Transverse colon (tissue), 4 donors: ENCODE measurements at regions not wholly inside any gene's neighbourhood (a gene's known extent, or its start where the extent isn't known, plus 50 kb on each side); places are given as distances from the start of the nearest gene placed in this dataset.
"Not testable (repeated sequence)": the region's sequence is repeated elsewhere in the genome, so short reads cannot be mapped to it uniquely, and the experiment has no call there.

Experiments
- DNase-seq: peaks from one replicate; pipeline ENCODE4 v3.0.0-alpha.2; 2019
- H3K27ac ChIP-seq, 4 donors: fragments of 200-600 bp; sonication (generic); 2 replicates each; pipeline ENCODE4 v1.5.1; 2016 to 2018; ENCODE audit warnings: inconsistent platforms in 4 of 4
- H3K27me3 ChIP-seq: fragments of 200-600 bp; sonication (generic); 2 replicates; pipeline ENCODE4 v1.5.1; 2017; ENCODE audit warnings: inconsistent platforms
- H3K36me3 ChIP-seq, 4 donors: fragments of 200-600 bp; sonication (generic); 2 replicates each; pipeline ENCODE4 v1.5.1; 2017 to 2019; ENCODE audit warnings: inconsistent platforms in 4 of 4
- H3K4me1 ChIP-seq, 4 donors: fragments of 200-600 bp; sonication (generic); 2 replicates each; pipeline ENCODE4 v1.5.1; 2017 to 2020; ENCODE audit warnings: inconsistent platforms in 4 of 4
- H3K4me3 ChIP-seq, 4 donors: fragments of 200-600 bp; sonication (generic); 1 replicate in 1 of 4; 2 replicates in 3 of 4; pipeline versions ENCODE4 v1.5.1 to v1.6.1; 2017 to 2019; ENCODE audit warnings: inconsistent platforms in 4 of 4
- H3K9me3 ChIP-seq, 2 donors: fragments of 200-600 bp; sonication (generic); 2 replicates each; pipeline ENCODE4 v1.5.1; 2017 to 2019; ENCODE audit warnings: inconsistent platforms in 2 of 2
- EP300 ChIP-seq: sonication (generic); formaldehyde crosslinking; IDR thresholded peaks from one replicate; pipeline ENCODE4 v1.6.1; 2017; ENCODE audit warnings: antibody characterized with exemption, low read depth
- POLR2A ChIP-seq: fragments of 450-650 bp; IDR thresholded peaks from one replicate; pipeline ENCODE4 v1.6.1; 2016; ENCODE audit warnings: antibody characterized with exemption, mild to moderate bottlenecking, moderate library complexity
- POLR2AphosphoS5 ChIP-seq, 3 donors: sonication (generic); formaldehyde crosslinking; IDR thresholded peaks; one replicate each; pipeline ENCODE4 v1.6.1; 2016; ENCODE audit warnings: antibody characterized with exemption in 3 of 3
- WGBS, 2 donors: methylation state at CpG; one replicate each; pipeline ENCODE4 v1.1.5; 2018; ENCODE audit warnings: low coverage in 1 of 2; 5-methylcytosine and 5-hydroxymethylcytosine counted together
- in situ Hi-C, 4 donors: fragments of 200-750 bp; cut with MboI; loops; one replicate each; pipeline versions ENCODE4 v1.15.0 to v1.15.1; 2017; ENCODE audit warnings: low sequenced_read_pairs in 3 of 4, low pct_ligation_motif_present in 1 of 4, low pct_unique_long_range_greater_than_20kb in 1 of 4
- intact Hi-C: fragments of 100-400 bp; cut with DNase I; formaldehyde crosslinking; loops from one replicate; pipeline ENCODE4 v1.15.1; 2023; ENCODE audit warnings: low total_unique reads
- TF ChIP-seq, protein P1 (sequence below), 5 experiments: fragments of 200-600 bp in 3 of 5; fragments of 450-650 bp in 2 of 5; sonication (generic) in 3 of 5; IDR thresholded peaks; 1 replicate in 2 of 5; 2 replicates in 3 of 5; pipeline ENCODE4 v1.5.1; 2016 to 2017; ENCODE audit warnings: antibody characterized with exemption in 5 of 5, inconsistent platforms in 3 of 5, mild to moderate bottlenecking in 2 of 5, moderate library complexity in 1 of 5

DNA sequence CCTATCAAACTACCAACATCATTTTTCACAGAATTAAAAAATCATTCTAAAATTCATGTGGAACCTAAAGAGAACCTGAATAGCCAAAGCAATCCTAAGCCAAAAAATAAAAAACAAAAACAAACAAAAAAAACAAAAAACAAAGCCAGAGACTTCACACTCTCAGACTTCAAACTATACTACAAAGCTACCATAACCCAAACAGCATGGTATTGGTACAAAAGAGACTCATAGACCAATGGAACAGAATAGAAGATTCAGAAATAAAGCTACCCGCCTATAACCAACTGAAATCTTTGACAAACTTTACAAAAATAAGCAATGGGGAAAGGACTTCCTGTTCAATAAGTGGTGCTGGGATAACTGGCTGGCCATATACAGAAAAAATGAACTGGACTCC is 152.3 kb upstream of the SMIM31 start:
- intact Hi-C loops: no loop called here
- Histone ChIP-seq H3K9me3 (peaks cover 6 to 8% of the 10 kb centered on the region in 2 donors), H3K4me1 (no peaks in the 10 kb centered on the region), H3K36me3 (no peaks in the 10 kb centered on the region), H3K27me3 (no peaks in the 10 kb centered on the region), H3K27ac (no peak overlapping the region), H3K4me3 (no peak overlapping the region)
- WGBS, 2 donors: 54 to 76% methylated on average over 1 of the region's 1 CpG
- no peak for DNase-seq
- in situ Hi-C loops: no loop called here
- TF ChIP-seq POLR2A (no peak), POLR2AphosphoS5 (IDR thresholded peaks at IDR 0.05) (no peak), EP300 (no peak)
- TF ChIP-seq, protein P1, sequence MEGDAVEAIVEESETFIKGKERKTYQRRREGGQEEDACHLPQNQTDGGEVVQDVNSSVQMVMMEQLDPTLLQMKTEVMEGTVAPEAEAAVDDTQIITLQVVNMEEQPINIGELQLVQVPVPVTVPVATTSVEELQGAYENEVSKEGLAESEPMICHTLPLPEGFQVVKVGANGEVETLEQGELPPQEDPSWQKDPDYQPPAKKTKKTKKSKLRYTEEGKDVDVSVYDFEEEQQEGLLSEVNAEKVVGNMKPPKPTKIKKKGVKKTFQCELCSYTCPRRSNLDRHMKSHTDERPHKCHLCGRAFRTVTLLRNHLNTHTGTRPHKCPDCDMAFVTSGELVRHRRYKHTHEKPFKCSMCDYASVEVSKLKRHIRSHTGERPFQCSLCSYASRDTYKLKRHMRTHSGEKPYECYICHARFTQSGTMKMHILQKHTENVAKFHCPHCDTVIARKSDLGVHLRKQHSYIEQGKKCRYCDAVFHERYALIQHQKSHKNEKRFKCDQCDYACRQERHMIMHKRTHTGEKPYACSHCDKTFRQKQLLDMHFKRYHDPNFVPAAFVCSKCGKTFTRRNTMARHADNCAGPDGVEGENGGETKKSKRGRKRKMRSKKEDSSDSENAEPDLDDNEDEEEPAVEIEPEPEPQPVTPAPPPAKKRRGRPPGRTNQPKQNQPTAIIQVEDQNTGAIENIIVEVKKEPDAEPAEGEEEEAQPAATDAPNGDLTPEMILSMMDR (IDR thresholded peaks at IDR 0.05): no peak

DNA sequence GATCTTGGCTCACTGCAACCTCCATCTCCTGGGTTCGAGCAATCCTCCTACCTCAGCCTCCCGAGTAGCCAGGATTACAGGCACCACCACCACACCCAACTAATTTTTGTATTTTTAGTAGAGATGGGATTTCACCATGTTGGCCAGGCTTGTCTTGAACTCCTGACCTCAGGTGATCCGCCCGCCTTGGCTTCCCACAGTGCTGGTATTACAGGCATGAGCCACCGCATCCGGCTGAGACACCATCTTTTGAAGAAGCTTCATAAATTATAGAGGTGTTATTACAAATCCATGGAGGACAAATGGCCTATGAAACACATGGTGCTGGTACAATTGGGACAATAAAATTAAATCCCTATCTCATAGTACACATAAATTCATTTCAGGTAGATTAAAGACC is 148.1 kb upstream of the SMIM31 start:
- H3K27me3 ChIP-seq, DNase-seq, H3K4me3 ChIP-seq, H3K27ac ChIP-seq, H3K36me3 ChIP-seq, intact Hi-C loops, in situ Hi-C loops, H3K9me3 ChIP-seq, H3K4me1 ChIP-seq: not testable (repeated sequence)
- WGBS, 2 donors: 42 to 77% methylated on average over 2 to 6 of the region's 6 CpGs

- H3K4me1 ChIP-seq: no peaks in the 10 kb centered on the region
- no peaks in the 10 kb centered on the region for H3K27me3 ChIP-seq
- intact Hi-C loops: no loop called here
- DNase-seq: no peak
- no peak overlapping the region for H3K27ac ChIP-seq
- in situ Hi-C loops: no loop called here
- TF ChIP-seq, protein P1 (IDR thresholded peaks at IDR 0.05): no peak
- no peak for TF ChIP-seq EP300
- TF ChIP-seq POLR2AphosphoS5 (IDR thresholded peaks at IDR 0.05): no peak
- no peak for TF ChIP-seq POLR2A
- H3K9me3 ChIP-seq: peaks cover 4 to 6% of the 10 kb centered on the region in 2 donors
- no peak overlapping the region for H3K4me3 ChIP-seq
- H3K36me3 ChIP-seq: no peaks in the 10 kb centered on the region
Measured at GRCh38 chr4:164606478-164606877, 147.5 kb upstream of the SMIM31 start.

DNA sequence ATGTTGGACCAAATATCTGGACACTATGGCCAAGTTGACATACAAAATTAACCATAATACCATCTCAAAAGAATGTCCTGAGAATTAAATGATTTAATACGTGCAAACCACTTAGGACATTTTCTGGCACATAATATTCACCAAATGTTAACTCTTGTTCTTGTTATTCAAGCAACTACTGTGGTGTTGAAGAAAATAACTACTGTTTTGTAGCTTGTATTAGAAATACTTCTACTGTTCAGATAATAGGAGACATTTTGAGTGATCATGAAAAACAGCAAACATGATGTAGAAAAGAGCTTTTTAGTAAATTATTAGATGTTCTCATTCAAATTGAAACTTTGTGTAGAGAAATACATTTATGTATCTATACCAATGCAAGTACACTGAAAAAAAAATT is 140.7 kb upstream of the SMIM31 start:
- no peak for DNase-seq
- in situ Hi-C loops: no loop called here
- Histone ChIP-seq H3K27me3 (no peaks in the 10 kb centered on the region), H3K36me3 (no peaks in the 10 kb centered on the region), H3K4me3 (no peak overlapping the region), H3K9me3 (no peaks in the 10 kb centered on the region), H3K4me1 (no peaks in the 10 kb centered on the region), H3K27ac (no peak overlapping the region)
- intact Hi-C loops: no loop called here
- TF ChIP-seq EP300 (no peak), POLR2AphosphoS5 (IDR thresholded peaks at IDR 0.05) (no peak), POLR2A (no peak)
- TF ChIP-seq, protein P1 (IDR thresholded peaks at IDR 0.05): no peak
- 77 to 78% methylated on average over 1 of the region's 1 CpG for WGBS, 2 donors

GRCh38 chr4:164613792-164614191 is 140.1 kb upstream of the SMIM31 start:
- no peak for DNase-seq
- in situ Hi-C loops: no loop called here
- no peaks in the 10 kb centered on the region for H3K36me3 ChIP-seq
- no peak overlapping the region for H3K27ac ChIP-seq
- H3K9me3 ChIP-seq: no peaks in the 10 kb centered on the region
- H3K4me3 ChIP-seq: no peak overlapping the region
- H3K27me3 ChIP-seq: no peaks in the 10 kb centered on the region
- H3K4me1 ChIP-seq: no peaks in the 10 kb centered on the region
- intact Hi-C loops: no loop called here
- TF ChIP-seq, protein P1 (IDR thresholded peaks at IDR 0.05): no peak
- TF ChIP-seq POLR2AphosphoS5 (IDR thresholded peaks at IDR 0.05): no peak
- no peak for TF ChIP-seq EP300
- TF ChIP-seq POLR2A: no peak
